ENCODE measurements at regions not wholly inside any gene's neighbourhood (a gene's known extent, or its start where the extent isn't known, plus 50 kb on each side); places are given as distances from the start of the nearest gene placed in this dataset.
A peak's percentile ranks its signal among the peaks of the same experiment; 100 is the strongest.
"Not testable (repeated sequence)": the region's sequence is repeated elsewhere in the genome, so short reads cannot be mapped to it uniquely, and the experiment has no call there.

DNA sequence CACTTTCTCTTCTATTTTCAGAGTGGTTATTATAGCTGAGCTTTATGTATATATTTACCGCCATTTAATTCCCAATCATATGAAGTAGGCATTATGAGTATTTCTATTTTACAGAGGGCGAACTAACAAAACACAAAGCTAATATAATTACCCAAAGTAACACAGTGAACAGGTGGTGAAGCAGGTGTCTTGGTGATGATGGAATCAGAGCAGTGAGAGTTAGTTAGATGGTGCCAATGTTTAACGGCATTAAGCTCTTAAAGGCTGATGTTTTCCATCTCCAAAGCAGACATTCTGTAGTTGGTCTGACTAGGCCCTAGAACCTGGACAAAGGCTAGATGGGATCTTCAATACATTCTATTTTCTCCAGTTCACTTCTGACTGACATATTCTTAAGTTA lies 551.1 kb upstream of the SYNCRIP start:
- no peak for DNase-seq (ENCODE audit: low read depth, low spot score)

DNA sequence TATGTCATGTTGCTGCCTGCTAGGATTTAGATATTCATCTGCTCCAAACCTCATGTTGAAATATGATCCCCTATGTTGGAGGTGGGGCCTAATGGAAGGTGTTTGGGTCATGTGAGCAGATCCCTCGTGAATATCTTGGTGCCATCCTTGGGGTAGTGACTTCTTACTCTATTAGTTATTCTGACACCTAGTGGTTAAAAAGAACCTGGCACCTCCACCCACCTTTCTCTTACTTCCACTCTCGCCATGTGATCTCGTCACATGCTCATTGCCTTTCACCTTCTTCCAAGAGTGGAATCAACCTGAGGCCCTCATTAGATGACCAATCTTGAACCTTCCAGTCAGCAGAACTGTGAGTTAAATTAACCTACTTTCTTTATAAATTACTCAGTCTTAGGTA lies 549.4 kb upstream of the SYNCRIP start:
- peak; percentile 1 for DNase-seq (ENCODE audit: low read depth, low spot score)

More for the DNA sequence above, 551.1 kb upstream of the SYNCRIP start:
- Histone ChIP-seq H3K9ac (ENCODE audit: insufficient read length, low read depth) (no peak overlapping the region), H3K36me3 (ENCODE audit: insufficient read depth, insufficient read length, low read length) (no peaks in the 10 kb centered on the region), H3K27me3 (ENCODE audit: insufficient read depth, insufficient read length) (no peaks in the 10 kb centered on the region), H3K4me1 (ENCODE audit: insufficient read depth, insufficient read length) (no peaks in the 10 kb centered on the region), H3K9me3 (ENCODE audit: insufficient read depth, low read length) (no peaks in the 10 kb centered on the region), H3K4me3 (ENCODE audit: insufficient read length, low read depth) (no peak overlapping the region)
- TF ChIP-seq YY1 (IDR thresholded peaks at IDR 0.05; ENCODE audit: insufficient read depth, insufficient read length) = no peak

DNA sequence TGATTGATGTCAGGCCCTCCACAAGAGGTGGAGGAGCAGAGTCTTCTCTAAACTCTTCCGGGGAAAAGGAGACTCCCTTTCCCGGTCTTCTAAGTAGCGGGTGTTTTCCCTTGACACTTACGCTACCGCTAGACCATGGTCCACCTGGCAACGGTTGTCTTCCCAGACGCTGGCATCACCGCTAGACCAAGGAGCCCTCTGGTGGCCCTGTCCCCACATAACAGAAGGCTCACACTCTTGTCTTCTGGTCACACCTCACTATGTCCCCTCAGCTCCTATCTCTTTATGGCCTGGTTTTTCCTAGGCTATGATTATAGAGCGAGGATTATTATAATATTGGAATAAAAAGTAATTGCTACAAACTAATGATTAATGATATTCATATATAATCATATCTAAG lies 532.5 kb upstream of the SYNCRIP start:
- not testable (repeated sequence) for H3K4me1 ChIP-seq (ENCODE audit: insufficient read depth, insufficient read length); H3K9me3 ChIP-seq (ENCODE audit: insufficient read depth, low read length)
- DNase-seq (ENCODE audit: low read depth, low spot score) = peak; percentile 9

More for the DNA sequence above, 549.4 kb upstream of the SYNCRIP start:
- Histone ChIP-seq H3K9ac (ENCODE audit: insufficient read length, low read depth) (no peak overlapping the region), H3K27me3 (ENCODE audit: insufficient read depth, insufficient read length) (no peaks in the 10 kb centered on the region), H3K4me3 (ENCODE audit: insufficient read length, low read depth) (no peak overlapping the region), H3K9me3 (ENCODE audit: insufficient read depth, low read length) (no peaks in the 10 kb centered on the region), H3K36me3 (ENCODE audit: insufficient read depth, insufficient read length, low read length) (no peaks in the 10 kb centered on the region), H3K4me1 (ENCODE audit: insufficient read depth, insufficient read length) (no peaks in the 10 kb centered on the region)
- TF ChIP-seq ZNF274 (IDR thresholded peaks at IDR 0.05; ENCODE audit: low read depth, low read length) (no peak), YY1 (IDR thresholded peaks at IDR 0.05; ENCODE audit: insufficient read depth, insufficient read length) (no peak), SUZ12 (IDR thresholded peaks at IDR 0.05; ENCODE audit: extremely low read depth, insufficient read depth, insufficient read length) (no peak)

GRCh38 chr6:86154852-86155251 lies 512.2 kb upstream of the SYNCRIP start:
- no peaks in the 10 kb centered on the region for H3K36me3 ChIP-seq (ENCODE audit: insufficient read depth, insufficient read length, low read length)
- H3K4me1 ChIP-seq (ENCODE audit: insufficient read depth, insufficient read length) = no peaks in the 10 kb centered on the region
- TF ChIP-seq YY1 (IDR thresholded peaks at IDR 0.05; ENCODE audit: insufficient read depth, insufficient read length) (no peak), ZNF274 (IDR thresholded peaks at IDR 0.05; ENCODE audit: low read depth, low read length) (no peak), SUZ12 (IDR thresholded peaks at IDR 0.05; ENCODE audit: extremely low read depth, insufficient read depth, insufficient read length) (no peak)
- no peaks in the 10 kb centered on the region for H3K9me3 ChIP-seq (ENCODE audit: insufficient read depth, low read length)
- no peaks in the 10 kb centered on the region for H3K27me3 ChIP-seq (ENCODE audit: insufficient read depth, insufficient read length)
- H3K9ac ChIP-seq (ENCODE audit: insufficient read length, low read depth) = no peak overlapping the region
- H3K4me3 ChIP-seq (ENCODE audit: insufficient read length, low read depth) = no peak overlapping the region
- no peak for DNase-seq (ENCODE audit: low read depth, low spot score)

More for the DNA sequence above, 532.5 kb upstream of the SYNCRIP start:
- H3K36me3 ChIP-seq (ENCODE audit: insufficient read depth, insufficient read length, low read length); H3K27me3 ChIP-seq (ENCODE audit: insufficient read depth, insufficient read length); H3K9ac ChIP-seq (ENCODE audit: insufficient read length, low read depth); H3K4me3 ChIP-seq (ENCODE audit: insufficient read length, low read depth): not testable (repeated sequence)

DNA sequence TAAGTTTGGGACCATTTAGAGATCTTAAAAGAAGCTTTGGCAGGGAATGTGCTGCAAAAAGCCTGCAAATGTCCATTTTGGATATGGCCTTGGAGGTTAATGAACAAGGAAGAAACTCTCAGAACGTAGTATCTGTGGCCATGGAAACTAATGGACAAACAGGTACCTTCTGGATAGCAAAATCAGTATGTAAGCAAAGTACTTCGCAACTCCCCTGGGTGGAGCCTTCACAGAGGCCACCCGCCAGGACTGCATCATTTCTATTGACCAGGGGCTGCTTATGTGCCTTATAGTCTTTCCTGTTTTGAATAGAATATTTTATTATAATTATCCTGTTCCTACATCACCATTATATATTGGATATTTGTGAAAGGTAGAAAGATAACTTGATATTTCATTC lies 510.8 kb upstream of the SYNCRIP start:
- H3K9me3 ChIP-seq (ENCODE audit: insufficient read depth, low read length) = no peaks in the 10 kb centered on the region
- H3K9ac ChIP-seq (ENCODE audit: insufficient read length, low read depth) = no peak overlapping the region
- DNase-seq (ENCODE audit: low read depth, low spot score) = no peak
- no peaks in the 10 kb centered on the region for H3K4me1 ChIP-seq (ENCODE audit: insufficient read depth, insufficient read length)
- no peaks in the 10 kb centered on the region for H3K27me3 ChIP-seq (ENCODE audit: insufficient read depth, insufficient read length)
- TF ChIP-seq ZNF274 (IDR thresholded peaks at IDR 0.05; ENCODE audit: low read depth, low read length) (no peak), YY1 (IDR thresholded peaks at IDR 0.05; ENCODE audit: insufficient read depth, insufficient read length) (no peak), SUZ12 (IDR thresholded peaks at IDR 0.05; ENCODE audit: extremely low read depth, insufficient read depth, insufficient read length) (no peak)
- H3K4me3 ChIP-seq (ENCODE audit: insufficient read length, low read depth) = no peak overlapping the region
- H3K36me3 ChIP-seq (ENCODE audit: insufficient read depth, insufficient read length, low read length) = no peaks in the 10 kb centered on the region

DNA sequence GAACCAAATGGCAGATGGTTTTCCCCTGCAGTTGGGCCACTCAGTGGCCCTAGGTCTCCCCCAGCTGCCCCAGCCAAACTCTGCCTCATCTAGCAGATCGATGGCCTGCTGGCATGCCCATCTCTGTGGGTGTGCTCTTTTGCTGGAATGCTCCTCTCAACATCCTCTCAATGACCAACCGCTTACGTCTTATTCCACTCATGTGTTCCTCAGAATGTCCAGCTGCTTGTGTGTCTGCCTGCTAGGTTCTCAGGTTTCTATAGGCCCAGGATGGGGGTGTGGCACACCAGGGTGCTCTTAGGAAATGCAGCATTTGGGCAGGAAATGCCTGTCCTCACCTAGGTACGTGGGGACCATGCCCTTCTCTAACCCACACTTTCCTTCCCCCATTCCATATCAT lies 509.9 kb upstream of the SYNCRIP start:
- no peaks in the 10 kb centered on the region for H3K9me3 ChIP-seq (ENCODE audit: insufficient read depth, low read length)
- H3K9ac ChIP-seq (ENCODE audit: insufficient read length, low read depth) = no peak overlapping the region
- H3K4me1 ChIP-seq (ENCODE audit: insufficient read depth, insufficient read length) = no peaks in the 10 kb centered on the region
- TF ChIP-seq SUZ12 (IDR thresholded peaks at IDR 0.05; ENCODE audit: extremely low read depth, insufficient read depth, insufficient read length) = no peak
- H3K36me3 ChIP-seq (ENCODE audit: insufficient read depth, insufficient read length, low read length) = no peaks in the 10 kb centered on the region
- no peak for DNase-seq (ENCODE audit: low read depth, low spot score)
- H3K27me3 ChIP-seq (ENCODE audit: insufficient read depth, insufficient read length) = no peaks in the 10 kb centered on the region
- no peak overlapping the region for H3K4me3 ChIP-seq (ENCODE audit: insufficient read length, low read depth)

- H3K4me1 ChIP-seq (ENCODE audit: insufficient read depth, insufficient read length) = no peaks in the 10 kb centered on the region
- TF ChIP-seq ZNF274 (IDR thresholded peaks at IDR 0.05; ENCODE audit: low read depth, low read length) = no peak
- TF ChIP-seq SUZ12 (IDR thresholded peaks at IDR 0.05; ENCODE audit: extremely low read depth, insufficient read depth, insufficient read length) = no peak
- no peak for TF ChIP-seq YY1 (IDR thresholded peaks at IDR 0.05; ENCODE audit: insufficient read depth, insufficient read length)
- H3K27me3 ChIP-seq (ENCODE audit: insufficient read depth, insufficient read length) = no peaks in the 10 kb centered on the region
- DNase-seq (ENCODE audit: low read depth, low spot score) = no peak
- no peaks in the 10 kb centered on the region for H3K36me3 ChIP-seq (ENCODE audit: insufficient read depth, insufficient read length, low read length)
- no peak overlapping the region for H3K4me3 ChIP-seq (ENCODE audit: insufficient read length, low read depth)
- no peak overlapping the region for H3K9ac ChIP-seq (ENCODE audit: insufficient read length, low read depth)
- no peaks in the 10 kb centered on the region for H3K9me3 ChIP-seq (ENCODE audit: insufficient read depth, low read length)
These were observed 505.9 kb upstream of the SYNCRIP start for GRCh38 chr6:86148586-86148985.

- no peak overlapping the region for H3K9ac ChIP-seq (ENCODE audit: insufficient read length, low read depth)
- H3K4me3 ChIP-seq (ENCODE audit: insufficient read length, low read depth) = no peak overlapping the region
- no peaks in the 10 kb centered on the region for H3K27me3 ChIP-seq (ENCODE audit: insufficient read depth, insufficient read length)
- no peaks in the 10 kb centered on the region for H3K4me1 ChIP-seq (ENCODE audit: insufficient read depth, insufficient read length)
- DNase-seq (ENCODE audit: low read depth, low spot score) = no peak
- H3K9me3 ChIP-seq (ENCODE audit: insufficient read depth, low read length) = no peaks in the 10 kb centered on the region
- H3K36me3 ChIP-seq (ENCODE audit: insufficient read depth, insufficient read length, low read length) = no peaks in the 10 kb centered on the region
- TF ChIP-seq ZNF274 (IDR thresholded peaks at IDR 0.05; ENCODE audit: low read depth, low read length) = no peak
- no peak for TF ChIP-seq YY1 (IDR thresholded peaks at IDR 0.05; ENCODE audit: insufficient read depth, insufficient read length)
- TF ChIP-seq SUZ12 (IDR thresholded peaks at IDR 0.05; ENCODE audit: extremely low read depth, insufficient read depth, insufficient read length) = no peak
These were observed 505.2 kb upstream of the SYNCRIP start for GRCh38 chr6:86147859-86148258.

Measured in NT2/D1 (cell line).